ENCODE measurements at regions not wholly inside any gene's neighbourhood (a gene's known extent, or its start where the extent isn't known, plus 50 kb on each side); places are given as distances from the start of the nearest gene placed in this dataset.
"Not testable (repeated sequence)": the region's sequence is repeated elsewhere in the genome, so short reads cannot be mapped to it uniquely, and the experiment has no call there.

DNA sequence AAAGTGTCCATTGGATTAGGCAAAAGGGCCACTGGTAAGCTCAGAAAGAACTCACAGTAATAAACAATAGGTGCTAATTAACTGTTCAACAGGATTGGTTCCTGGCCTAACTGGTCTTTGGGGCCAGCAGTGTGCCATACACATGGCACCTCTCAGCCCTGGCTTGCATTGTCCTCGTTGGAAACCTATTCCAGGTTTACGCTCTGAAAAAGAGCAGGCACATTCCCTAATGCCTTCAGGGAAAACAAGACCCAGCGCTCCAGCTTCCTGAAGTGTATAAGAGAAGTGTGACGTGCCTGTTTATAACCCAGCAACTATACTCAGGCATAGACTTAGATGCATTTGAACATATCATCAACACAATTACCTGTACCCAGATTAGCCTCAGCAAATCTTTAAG lies 51.9 kb upstream of the RBM47 start:
- 65 to 86% methylated on average over 2 to 4 of the region's 4 CpGs for WGBS, 2 donors (ENCODE audit: low coverage in 1 of 2)
- no peak overlapping the region for H3K27ac ChIP-seq
- DNase-seq = no peak
- H3K36me3 ChIP-seq = no peaks in the 10 kb centered on the region
- no peaks in the 10 kb centered on the region for H3K9me3 ChIP-seq
- no peaks in the 10 kb centered on the region for H3K4me1 ChIP-seq
- no peak overlapping the region for H3K4me3 ChIP-seq
- no peak for TF ChIP-seq POLR2A (IDR thresholded peaks at IDR 0.05)
- H3K27me3 ChIP-seq = no peaks in the 10 kb centered on the region
- in situ Hi-C loops (cut with MboI; ENCODE audit: low pct_ligation_motif_present in 1 of 4, low pct_unique_long_range_greater_than_20kb in 1 of 4, low sequenced_read_pairs in 3 of 4) (no loop called here), intact Hi-C loops (cut with DNase I; ENCODE audit: low total_unique reads) (no loop called here)

DNA sequence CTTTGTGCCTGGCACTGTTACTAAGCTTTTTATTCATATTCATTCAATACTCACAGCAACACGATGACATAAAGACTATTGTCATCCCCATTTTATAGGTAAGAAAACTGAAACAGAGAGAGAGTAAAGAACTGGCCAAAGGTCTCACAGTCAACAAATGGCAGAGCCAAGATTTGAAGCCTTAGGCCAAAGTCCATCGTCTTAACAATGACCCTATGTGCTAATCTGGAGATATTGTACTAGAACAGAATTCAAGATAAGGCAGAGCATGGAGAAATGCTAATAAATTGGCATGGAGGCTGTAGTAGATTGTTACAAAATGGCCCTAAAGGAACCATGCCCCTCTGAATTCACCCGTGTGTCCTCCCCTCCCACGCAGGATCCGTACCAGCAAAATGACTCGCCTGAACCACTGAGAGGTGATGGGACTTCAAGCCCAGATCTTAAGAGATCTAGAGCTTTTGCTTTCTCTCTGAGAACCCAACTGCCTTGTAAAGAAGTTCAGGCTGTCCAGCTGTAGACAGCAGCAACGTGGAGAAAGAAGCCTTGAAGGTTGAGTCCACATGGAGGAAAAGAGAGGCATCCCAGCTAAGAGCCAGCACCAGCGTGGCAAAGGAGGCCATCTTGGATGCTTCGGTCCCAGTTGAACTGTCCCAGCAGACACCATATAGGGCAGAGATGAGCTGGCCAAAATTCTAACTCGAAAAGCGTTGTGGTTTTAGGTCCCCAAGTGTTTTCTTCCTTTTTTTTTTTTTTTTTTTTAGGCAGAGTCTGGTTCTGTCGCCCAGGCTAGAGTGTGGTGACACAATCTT lies 52.8 kb upstream of the RBM47 start:
- Histone ChIP-seq H3K36me3 (no peaks in the 10 kb centered on the region), H3K4me1 (no peaks in the 10 kb centered on the region), H3K27ac (no peak overlapping the region), H3K4me3 (no peak overlapping the region), H3K27me3 (no peaks in the 10 kb centered on the region), H3K9me3 (no peaks in the 10 kb centered on the region)
- TF ChIP-seq EP300 (IDR thresholded peaks at IDR 0.05; ENCODE audit: low read depth) (no peak), POLR2AphosphoS5 (IDR thresholded peaks at IDR 0.05) (no peak), POLR2A (IDR thresholded peaks at IDR 0.05) (no peak)
- TF ChIP-seq, protein P1, sequence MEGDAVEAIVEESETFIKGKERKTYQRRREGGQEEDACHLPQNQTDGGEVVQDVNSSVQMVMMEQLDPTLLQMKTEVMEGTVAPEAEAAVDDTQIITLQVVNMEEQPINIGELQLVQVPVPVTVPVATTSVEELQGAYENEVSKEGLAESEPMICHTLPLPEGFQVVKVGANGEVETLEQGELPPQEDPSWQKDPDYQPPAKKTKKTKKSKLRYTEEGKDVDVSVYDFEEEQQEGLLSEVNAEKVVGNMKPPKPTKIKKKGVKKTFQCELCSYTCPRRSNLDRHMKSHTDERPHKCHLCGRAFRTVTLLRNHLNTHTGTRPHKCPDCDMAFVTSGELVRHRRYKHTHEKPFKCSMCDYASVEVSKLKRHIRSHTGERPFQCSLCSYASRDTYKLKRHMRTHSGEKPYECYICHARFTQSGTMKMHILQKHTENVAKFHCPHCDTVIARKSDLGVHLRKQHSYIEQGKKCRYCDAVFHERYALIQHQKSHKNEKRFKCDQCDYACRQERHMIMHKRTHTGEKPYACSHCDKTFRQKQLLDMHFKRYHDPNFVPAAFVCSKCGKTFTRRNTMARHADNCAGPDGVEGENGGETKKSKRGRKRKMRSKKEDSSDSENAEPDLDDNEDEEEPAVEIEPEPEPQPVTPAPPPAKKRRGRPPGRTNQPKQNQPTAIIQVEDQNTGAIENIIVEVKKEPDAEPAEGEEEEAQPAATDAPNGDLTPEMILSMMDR (IDR thresholded peaks at IDR 0.05) = no peak
- intact Hi-C loops (cut with DNase I; ENCODE audit: low total_unique reads) (no loop called here), in situ Hi-C loops (cut with MboI; ENCODE audit: low pct_ligation_motif_present in 1 of 4, low pct_unique_long_range_greater_than_20kb in 1 of 4, low sequenced_read_pairs in 3 of 4) (no loop called here)
- DNase-seq = no peak
- WGBS, 2 donors (ENCODE audit: low coverage in 1 of 2) = 72 to 77% methylated on average over 8 to 12 of the region's 12 CpGs

DNA sequence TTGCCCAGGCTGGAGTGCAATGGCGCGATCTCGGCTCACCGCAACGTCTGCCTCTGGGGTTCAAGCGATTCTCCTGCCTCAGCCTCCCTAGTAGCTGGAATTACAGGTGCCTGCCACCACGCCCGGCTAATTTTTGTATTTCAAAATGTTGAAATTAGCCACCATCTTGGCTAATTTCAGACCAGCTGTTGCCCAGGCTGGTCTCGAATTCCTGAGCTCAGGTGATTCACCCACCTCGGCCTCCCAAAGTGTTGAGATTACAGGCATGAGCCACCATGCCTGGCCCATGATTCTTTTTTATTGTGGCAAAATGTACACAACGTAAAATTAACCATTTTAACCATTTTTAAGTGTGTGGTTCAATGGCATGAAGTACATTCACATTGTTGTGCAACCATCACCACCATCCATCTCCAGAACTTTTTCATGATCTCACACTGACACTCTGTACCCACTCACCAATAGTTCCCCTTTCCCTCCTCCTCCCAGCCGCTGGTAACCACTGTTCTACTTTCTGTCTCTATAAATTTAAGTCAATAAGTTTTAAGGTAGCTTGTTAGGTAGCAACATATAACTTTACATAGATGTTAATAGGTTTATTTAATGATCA lies 54.0 kb upstream of the RBM47 start:
- in situ Hi-C loops (cut with MboI; ENCODE audit: low pct_ligation_motif_present in 1 of 4, low pct_unique_long_range_greater_than_20kb in 1 of 4, low sequenced_read_pairs in 3 of 4); H3K27ac ChIP-seq; H3K4me1 ChIP-seq; H3K4me3 ChIP-seq; H3K9me3 ChIP-seq; intact Hi-C loops (cut with DNase I; ENCODE audit: low total_unique reads); H3K27me3 ChIP-seq; DNase-seq; H3K36me3 ChIP-seq: not testable (repeated sequence)
- 90 to 93% methylated on average over 9 to 12 of the region's 12 CpGs for WGBS, 2 donors (ENCODE audit: low coverage in 1 of 2)

DNA sequence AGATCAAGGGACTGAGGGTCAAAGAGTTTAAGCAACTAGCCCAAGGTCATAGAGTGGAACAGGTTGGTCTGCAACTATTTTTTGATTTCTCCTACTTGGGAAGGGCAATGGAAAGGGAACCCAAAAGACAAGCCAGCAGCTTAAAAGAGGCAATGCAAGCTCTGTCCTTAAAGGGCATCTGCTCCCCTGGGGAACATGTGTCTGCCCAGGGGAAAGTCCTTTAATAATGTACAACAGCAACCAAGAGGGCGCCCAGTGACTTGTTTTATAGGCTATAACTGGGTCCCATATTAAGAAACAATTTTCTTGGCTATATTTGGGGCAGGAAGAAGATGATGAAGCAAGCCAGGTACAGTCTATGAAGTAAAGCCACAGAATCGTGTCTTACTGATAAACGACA lies 54.7 kb upstream of the RBM47 start:
- WGBS, 2 donors (ENCODE audit: low coverage in 1 of 2) = 90% methylated on average over 3 of the region's 3 CpGs; no CpG with 5 or more reads in 1 of the 2 donors
- Histone ChIP-seq H3K9me3 (no peaks in the 10 kb centered on the region), H3K4me1 (no peaks in the 10 kb centered on the region), H3K4me3 (no peak overlapping the region), H3K27ac (no peak overlapping the region), H3K36me3 (no peaks in the 10 kb centered on the region), H3K27me3 (no peaks in the 10 kb centered on the region)
- no peak for TF ChIP-seq POLR2AphosphoS5 (IDR thresholded peaks at IDR 0.05)
- TF ChIP-seq EP300 (IDR thresholded peaks at IDR 0.05; ENCODE audit: low read depth) = no peak
- no peak for TF ChIP-seq POLR2A (IDR thresholded peaks at IDR 0.05)
- TF ChIP-seq, protein P1 (IDR thresholded peaks at IDR 0.05) = no peak
- in situ Hi-C loops (cut with MboI; ENCODE audit: low pct_ligation_motif_present in 1 of 4, low pct_unique_long_range_greater_than_20kb in 1 of 4, low sequenced_read_pairs in 3 of 4) (no loop called here), intact Hi-C loops (cut with DNase I; ENCODE audit: low total_unique reads) (no loop called here)
- DNase-seq = no peak

DNA sequence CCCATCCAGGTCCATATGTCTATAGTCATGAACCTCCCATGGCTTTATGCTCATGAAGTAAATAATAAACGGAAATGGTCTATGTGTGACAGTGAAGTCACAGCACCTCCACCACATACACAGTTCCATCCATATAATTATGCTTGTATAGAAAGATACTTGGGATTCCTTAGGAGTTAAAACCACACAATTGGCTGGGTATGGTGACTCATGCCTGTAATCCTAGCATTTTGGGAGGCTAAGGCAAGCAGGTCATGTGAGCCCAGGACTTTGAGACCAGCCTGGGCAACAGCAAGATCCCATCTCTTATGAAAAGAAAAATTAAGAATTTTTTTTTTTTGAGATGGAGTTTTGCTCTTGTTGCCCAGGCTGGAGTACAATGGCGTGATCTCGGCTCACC lies 55.6 kb upstream of the RBM47 start:
- TF ChIP-seq POLR2AphosphoS5 (IDR thresholded peaks at IDR 0.05) (no peak), EP300 (IDR thresholded peaks at IDR 0.05; ENCODE audit: low read depth) (no peak), POLR2A (IDR thresholded peaks at IDR 0.05) (no peak)
- TF ChIP-seq, protein P1 (IDR thresholded peaks at IDR 0.05) = no peak
- no peaks in the 10 kb centered on the region for H3K36me3 ChIP-seq
- in situ Hi-C loops (cut with MboI; ENCODE audit: low pct_ligation_motif_present in 1 of 4, low pct_unique_long_range_greater_than_20kb in 1 of 4, low sequenced_read_pairs in 3 of 4) = no loop called here
- no peak overlapping the region for H3K4me3 ChIP-seq
- intact Hi-C loops (cut with DNase I; ENCODE audit: low total_unique reads) = no loop called here
- H3K4me1 ChIP-seq = no peaks in the 10 kb centered on the region
- no peak overlapping the region for H3K27ac ChIP-seq
- no peak for DNase-seq
- no peaks in the 10 kb centered on the region for H3K27me3 ChIP-seq
- WGBS, 2 donors (ENCODE audit: low coverage in 1 of 2) = 88 to 93% methylated on average over 3 of the region's 3 CpGs
- H3K9me3 ChIP-seq = no peaks in the 10 kb centered on the region
